Stromal cell of bone marrow (primary cell): ENCODE measurements at regions not wholly inside any gene's neighbourhood (a gene's known extent, or its start where the extent isn't known, plus 50 kb on each side); places are given as distances from the start of the nearest gene placed in this dataset.

Source experiments
- DNase-seq: peaks from one replicate; pipeline ENCODE4 v3.0.0-alpha.2; 2012; ENCODE audit warnings: low read depth

- DNase-seq: no peak
These were observed 239.4 kb upstream of the POU3F1 start for GRCh38 chr1:38285807-38286530.

DNA sequence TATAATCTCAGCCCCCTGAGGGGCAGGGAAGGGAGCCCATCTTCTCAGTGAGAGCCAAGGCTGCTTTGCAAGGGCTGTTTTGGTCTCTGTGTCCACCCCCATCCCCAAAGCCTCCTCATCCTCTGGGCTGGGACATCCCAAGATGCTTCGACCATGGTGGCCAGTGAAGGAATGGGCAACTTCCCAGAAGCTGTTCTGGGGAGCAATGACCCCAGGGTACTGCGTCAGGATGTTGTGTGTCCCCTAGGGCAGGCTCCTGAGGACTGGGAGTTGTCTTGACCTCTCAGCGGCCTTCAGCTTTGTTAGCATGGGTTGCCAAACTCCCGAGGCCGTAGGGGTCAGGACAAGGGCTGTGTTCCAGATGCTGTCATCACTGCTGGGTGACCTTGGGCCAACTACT, 238.4 kb upstream of the POU3F1 start:
- no peak for DNase-seq

- DNase-seq: no peak
These were observed 237.3 kb upstream of the POU3F1 start for GRCh38 chr1:38283696-38284470.

- DNase-seq: no peak
These were observed 232.6 kb upstream of the POU3F1 start for GRCh38 chr1:38279148-38279547.

- DNase-seq: no peak
These were observed 231.1 kb upstream of the POU3F1 start for GRCh38 chr1:38277646-38278045.

GRCh38 chr1:38275960-38276359, 229.4 kb upstream of the POU3F1 start:
- DNase-seq: no peak

DNA sequence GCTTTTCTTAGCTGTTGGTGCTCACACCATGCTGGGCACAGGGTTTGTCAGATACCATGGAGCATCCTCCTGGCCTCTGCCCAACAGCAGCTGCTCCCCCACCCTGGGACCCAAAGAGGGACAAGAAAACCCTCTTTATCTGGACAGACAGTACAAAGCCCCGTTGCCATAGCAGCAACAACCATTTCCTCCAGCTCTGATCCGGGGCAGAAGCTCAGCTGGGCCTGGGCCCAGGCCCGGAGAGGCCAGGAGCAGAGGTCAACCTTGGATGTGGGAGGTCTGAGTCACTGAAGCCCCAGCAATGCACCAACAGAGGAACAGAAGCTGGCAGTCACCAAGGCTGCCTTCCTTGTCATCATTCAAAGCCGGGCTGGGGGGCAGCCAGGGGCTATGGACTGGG, 228.4 kb upstream of the POU3F1 start:
- peak; percentile 13 for DNase-seq

- no peak for DNase-seq
These were observed 226.7 kb upstream of the POU3F1 start for GRCh38 chr1:38273196-38273804.

DNA sequence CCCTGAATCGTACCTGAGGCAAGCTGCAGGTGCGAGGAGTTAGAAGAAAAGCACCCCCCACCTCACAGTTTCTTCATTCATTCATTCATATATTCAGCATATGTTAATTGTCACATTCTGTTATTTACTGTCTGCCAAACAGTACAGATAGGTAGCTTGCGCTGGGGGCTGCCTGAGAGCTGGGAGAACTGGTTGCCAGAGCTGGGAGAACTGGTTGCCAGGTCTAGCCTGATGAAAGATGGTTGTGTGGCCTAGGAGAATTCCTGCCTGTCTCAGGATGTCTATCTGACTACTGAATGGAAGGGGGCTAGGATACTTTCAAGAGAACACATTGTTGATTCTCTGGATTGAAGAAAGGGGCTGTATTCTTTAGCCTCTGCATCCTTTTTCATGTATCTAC, 225.9 kb upstream of the POU3F1 start:
- no peak for DNase-seq

- DNase-seq: no peak
These were observed 224.4 kb upstream of the POU3F1 start for GRCh38 chr1:38270849-38271633.

- no peak for DNase-seq
These were observed 223.6 kb upstream of the POU3F1 start for GRCh38 chr1:38269923-38270848.

DNA sequence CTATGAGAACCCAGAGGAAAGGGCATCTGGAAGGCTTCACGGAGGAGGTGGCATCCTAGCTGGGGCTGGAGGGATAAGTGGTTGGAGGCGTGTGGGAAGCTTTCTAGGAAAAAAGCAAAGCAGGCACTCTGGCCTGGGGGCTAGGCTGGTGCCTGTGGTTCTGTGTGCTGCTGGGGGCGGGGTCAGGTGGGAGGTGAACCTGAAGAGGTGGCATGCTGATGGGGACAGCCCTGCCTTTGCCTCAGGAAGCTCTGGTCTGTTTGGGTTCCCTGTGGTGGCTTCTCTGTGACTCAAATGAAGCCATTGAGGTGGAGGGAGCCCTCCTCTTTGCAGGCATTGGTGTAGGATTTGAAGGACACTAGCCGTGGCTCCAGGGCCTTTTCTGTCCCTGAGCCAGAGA, 221.6 kb upstream of the POU3F1 start:
- DNase-seq: no peak

- no peak for DNase-seq
These were observed 220.7 kb upstream of the POU3F1 start for GRCh38 chr1:38267037-38268036.

GRCh38 chr1:38266197-38266520, 219.6 kb upstream of the POU3F1 start:
- DNase-seq: no peak

GRCh38 chr1:38265293-38266196, 219.0 kb upstream of the POU3F1 start:
- no peak for DNase-seq

DNA sequence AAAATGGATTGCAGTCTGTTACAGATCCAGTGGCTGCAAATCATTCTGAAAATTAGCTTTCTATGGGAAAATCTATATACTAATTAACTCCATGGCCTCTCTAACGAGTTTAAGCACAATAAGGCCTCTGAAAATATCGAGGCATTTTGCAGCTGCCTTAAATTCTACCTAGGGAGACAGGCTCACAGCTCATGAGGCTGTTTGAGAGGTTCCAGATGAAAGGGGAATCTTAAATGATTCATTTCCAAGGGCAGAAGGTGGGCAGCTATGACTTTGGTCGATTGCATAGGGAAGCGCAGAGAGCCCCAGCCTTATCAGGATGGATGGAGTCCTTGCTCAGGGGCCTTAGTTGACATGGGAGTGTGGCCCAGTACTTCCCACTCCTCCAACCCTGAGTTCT, 216.8 kb upstream of the POU3F1 start:
- no peak for DNase-seq

DNA sequence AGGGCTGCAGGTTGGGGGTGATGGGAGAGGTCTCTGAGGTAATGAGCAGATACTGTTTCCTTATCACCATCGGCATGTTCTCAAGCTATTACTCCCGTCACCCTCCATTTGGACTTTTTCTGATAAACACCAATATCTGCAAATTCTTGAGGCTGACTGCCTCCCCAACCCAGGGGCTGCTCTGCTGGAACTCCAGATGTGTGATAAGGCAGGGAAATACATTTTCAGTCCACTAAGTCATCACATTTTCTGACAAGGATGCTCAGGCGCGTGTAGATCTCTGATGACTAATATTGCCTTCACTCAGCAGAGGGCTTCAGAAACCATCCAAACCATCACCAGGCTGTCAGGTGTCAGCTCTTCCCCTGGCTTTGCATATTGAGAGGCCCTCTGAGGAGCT, 215.0 kb upstream of the POU3F1 start:
- DNase-seq: no peak

DNA sequence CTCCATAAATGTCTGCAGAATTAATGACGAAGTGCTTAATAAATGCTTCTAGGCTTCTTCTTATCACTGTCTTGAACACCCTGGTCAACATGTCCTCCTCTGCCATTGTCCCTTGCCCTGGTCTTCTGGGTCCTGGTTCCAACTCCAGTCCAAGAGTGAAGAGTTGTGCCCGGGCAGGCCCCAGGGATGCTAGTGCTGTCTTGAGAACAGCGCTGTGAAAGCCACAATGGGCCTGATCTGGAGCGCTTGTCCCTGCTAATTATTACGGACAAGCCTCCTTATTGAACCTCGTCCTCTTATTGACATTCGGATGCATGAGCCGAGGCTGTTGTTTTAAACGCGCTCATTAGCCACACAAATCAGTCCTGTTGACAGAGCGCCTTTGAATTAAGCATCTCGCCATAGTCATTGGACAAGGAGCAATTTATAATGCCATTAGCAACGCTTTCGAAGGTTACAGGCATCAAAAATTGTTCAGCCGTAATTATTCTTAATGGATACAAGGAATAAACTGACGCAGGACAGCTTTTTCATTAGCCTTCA, 211.6 kb upstream of the POU3F1 start:
- DNase-seq: no peak

DNA sequence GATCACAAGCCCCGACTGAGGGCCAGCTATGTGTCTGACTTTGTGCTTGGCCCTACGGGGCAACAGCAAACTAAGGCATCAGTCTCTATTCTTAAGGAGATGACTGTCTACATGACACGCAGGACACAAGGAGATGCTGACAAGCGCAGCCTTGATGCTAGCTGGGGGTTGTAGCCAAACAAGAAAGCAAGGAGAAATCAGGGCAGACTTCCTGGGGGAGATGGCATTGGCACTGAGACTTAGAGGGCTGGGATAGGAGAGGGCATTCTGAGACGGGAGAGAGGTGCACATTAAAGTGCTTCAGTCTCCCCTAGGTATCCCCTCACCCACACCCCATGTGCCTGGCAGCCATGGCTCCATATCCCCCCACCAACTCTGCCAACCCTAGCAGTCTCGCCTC, 210.8 kb upstream of the POU3F1 start:
- DNase-seq: no peak
